Calu3 (cell line): ENCODE measurements at regions not wholly inside any gene's neighbourhood (a gene's known extent, or its start where the extent isn't known, plus 50 kb on each side); places are given as distances from the start of the nearest gene placed in this dataset.

Experiments used
- BruUV-seq: library from RNA; stranded (reverse); fragments of 400-500 nt; replicated peaks from 2 replicates; lab custom pipeline; 2021; lab: Mats Ljungman, UMichigan
- CTCF ChIA-PET: fragments of 300-600 bp; sonication (Branson Sonifier 250); formaldehyde crosslinking; loops from one replicate; lab custom pipeline; 2022; ENCODE audit warnings: antibody characterized with exemption; lab: Charles Lee
- DNase-seq: peaks from one replicate; pipeline ENCODE4 v3.0.0; 2022
- H3K27ac Mint-ChIP-seq: one replicate; pipeline ENCODE4 v1.8.0; 2022; ENCODE audit warnings: mixed read lengths; ENCODE audit not compliant: unreplicated experiment
- H3K27me3 Mint-ChIP-seq: one replicate; pipeline ENCODE4 v1.8.0; 2022; ENCODE audit warnings: mixed read lengths; ENCODE audit not compliant: unreplicated experiment
- H3K36me3 Mint-ChIP-seq: one replicate; pipeline ENCODE4 v1.8.0; 2022; ENCODE audit warnings: mild to moderate bottlenecking, moderate library complexity, mixed read lengths; ENCODE audit not compliant: insufficient read depth, unreplicated experiment
- H3K4me1 Mint-ChIP-seq: one replicate; pipeline ENCODE4 v1.8.0; 2022; ENCODE audit warnings: mild to moderate bottlenecking, low read depth, mixed read lengths; ENCODE audit not compliant: unreplicated experiment
- H3K4me3 Mint-ChIP-seq: one replicate; pipeline ENCODE4 v1.8.0; 2022; ENCODE audit warnings: mild to moderate bottlenecking, low read depth, moderate library complexity, mixed read lengths; ENCODE audit not compliant: unreplicated experiment
- H3K9me3 Mint-ChIP-seq: one replicate; pipeline ENCODE4 v1.8.0; 2022; ENCODE audit warnings: low read depth, mixed read lengths; ENCODE audit not compliant: unreplicated experiment
- CTCF ChIP-seq: fragments of 200-600 bp; IDR thresholded peaks from one replicate; pipeline ENCODE4 v1.8.0; 2022; ENCODE audit warnings: antibody characterized with exemption; ENCODE audit not compliant: unreplicated experiment
- intact Hi-C: fragments of 100-400 bp; cut with micrococcal nuclease; formaldehyde crosslinking; loops from one replicate; pipeline ENCODE4 v1.10.0; 2022; ENCODE audit not compliant: unreplicated experiment

GRCh38 chr2:144598906-144599305, 79.0 kb upstream of the ZEB2 start:
- peaks cover 9% of the 10 kb centered on the region for H3K4me1 Mint-ChIP-seq
- H3K9me3 Mint-ChIP-seq: peaks cover 5% of the 10 kb centered on the region
- TF ChIP-seq CTCF: no peak
- intact Hi-C loops: no loop called here
- H3K4me3 Mint-ChIP-seq: no peak overlapping the region
- H3K27me3 Mint-ChIP-seq: no peaks in the 10 kb centered on the region
- no peaks in the 10 kb centered on the region for H3K36me3 Mint-ChIP-seq
- BruUV-seq: no TSS peak
- H3K27ac Mint-ChIP-seq: no peak overlapping the region
- no peak for DNase-seq
- CTCF ChIA-PET: no interaction called here

- no peak for TF ChIP-seq CTCF
- H3K9me3 Mint-ChIP-seq: peaks cover 5% of the 10 kb centered on the region
- no peak overlapping the region for H3K4me3 Mint-ChIP-seq
- H3K27me3 Mint-ChIP-seq: no peaks in the 10 kb centered on the region
- DNase-seq: no peak
- BruUV-seq: no TSS peak
- no peaks in the 10 kb centered on the region for H3K36me3 Mint-ChIP-seq
- CTCF ChIA-PET: interaction anchor here (2.0 kb wide), 1 partner anchor 11 kb away, joined by 5 read pairs; no protein-coding TSS in a partner anchor
- H3K4me1 Mint-ChIP-seq: peaks cover 9% of the 10 kb centered on the region
- intact Hi-C loops: no loop called here
- no peak overlapping the region for H3K27ac Mint-ChIP-seq
Measured at GRCh38 chr2:144597894-144598593, 78.1 kb upstream of the ZEB2 start.

- Mint-ChIP-seq H3K27ac (no peak overlapping the region), H3K36me3 (no peaks in the 10 kb centered on the region), H3K4me1 (peaks cover 9% of the 10 kb centered on the region), H3K27me3 (no peaks in the 10 kb centered on the region), H3K9me3 (peaks cover 5% of the 10 kb centered on the region), H3K4me3 (no peak overlapping the region)
- intact Hi-C loops: no loop called here
- CTCF ChIA-PET: interaction anchor here (2.0 kb wide), 1 partner anchor 10 kb away, joined by 5 read pairs; no protein-coding TSS in a partner anchor
- no peak for DNase-seq
- no peak for TF ChIP-seq CTCF
- BruUV-seq: no TSS peak
Measured at GRCh38 chr2:144597388-144597787, 77.5 kb upstream of the ZEB2 start.

- no peak for TF ChIP-seq CTCF
- H3K9me3 Mint-ChIP-seq: peaks cover 5% of the 10 kb centered on the region
- no peaks in the 10 kb centered on the region for H3K27me3 Mint-ChIP-seq
- no peaks in the 10 kb centered on the region for H3K36me3 Mint-ChIP-seq
- CTCF ChIA-PET: interaction anchor here (2.0 kb wide), 1 partner anchor 9 kb away, joined by 5 read pairs; no protein-coding TSS in a partner anchor
- H3K4me3 Mint-ChIP-seq: no peak overlapping the region
- peaks cover 9% of the 10 kb centered on the region for H3K4me1 Mint-ChIP-seq
- no peak overlapping the region for H3K27ac Mint-ChIP-seq
- DNase-seq: peak; percentile 25
- intact Hi-C loops: no loop called here
- no TSS peak for BruUV-seq
Measured at GRCh38 chr2:144596073-144596871, 76.4 kb upstream of the ZEB2 start.
